B cell (primary cell): ENCODE measurements at regions not wholly inside any gene's neighbourhood (a gene's known extent, or its start where the extent isn't known, plus 50 kb on each side); places are given as distances from the start of the nearest gene placed in this dataset.

Source experiments
- ATAC-seq: fragments of 200-7000 bp; cut with Tn5 transposase; one replicate; pipeline ENCODE4 v1.10.0; 2021; ENCODE audit warnings: low read depth, mild to moderate bottlenecking, moderate number of reproducible peaks, moderate library complexity
- CTCF ChIA-PET: fragments of 350-600 bp; sonication (Branson Sonifier 250); formaldehyde crosslinking; loops from one replicate; lab custom pipeline; 2021; ENCODE audit warnings: antibody characterized with exemption, inconsistent platforms; lab: Charles Lee
- POLR2A ChIA-PET: fragments of 350-600 bp; sonication (Branson Sonifier 250); formaldehyde crosslinking; loops from one replicate; lab custom pipeline; 2021; ENCODE audit warnings: antibody characterized with exemption; lab: Charles Lee
- DNase-seq: peaks from one replicate; pipeline ENCODE4 v3.0.0; 2013
- H2AFZ ChIP-seq: 2 replicates; pipeline ENCODE4 v1.6.1; 2012; ENCODE audit warnings: mild to moderate bottlenecking, low read depth, low read length; ENCODE audit not compliant: insufficient read depth, poor library complexity, severe bottlenecking
- H3K27ac ChIP-seq, 2 donors: 1 replicate in 1 of 2; 2 replicates in 1 of 2; pipeline ENCODE4 v1.5.1; 2012 to 2013; ENCODE audit warnings: low read length in 2 of 2, mild to moderate bottlenecking in 2 of 2, moderate library complexity in 1 of 2
- H3K27me3 ChIP-seq, 4 experiments: fragments of 200-600 bp in 1 of 4; sonication (generic) in 1 of 4; replicated peaks in 1 of 4; 1 replicate in 2 of 4; 2 replicates in 2 of 4; pipeline versions ENCODE4 v1.6.1 to v1.7.0; 2013 to 2016; ENCODE audit warnings: low read length in 3 of 4, mild to moderate bottlenecking in 2 of 4, mixed read lengths in 1 of 4, moderate library complexity in 1 of 4; ENCODE audit not compliant: insufficient read depth in 4 of 4, control insufficient read depth in 3 of 4; ENCODE audit errors: control extremely low read depth in 1 of 4
- H3K36me3 ChIP-seq, 2 experiments: replicated peaks in 1 of 2; 1 replicate in 1 of 2; 2 replicates in 1 of 2; pipeline versions ENCODE4 v1.6.1 to v1.7.1; 2013; ENCODE audit warnings: low read length in 1 of 2; ENCODE audit not compliant: insufficient read depth in 2 of 2, control insufficient read depth in 1 of 2; ENCODE audit errors: control extremely low read depth in 1 of 2, extremely low read depth in 1 of 2
- H3K4me1 ChIP-seq, 2 donors: fragments of 200-600 bp in 1 of 2; sonication (generic) in 1 of 2; 1 replicate in 1 of 2; 2 replicates in 1 of 2; pipeline versions ENCODE4 v1.5.1 to v1.6.1; 2013 to 2017; ENCODE audit warnings: low read length in 2 of 2; ENCODE audit not compliant: control insufficient read depth in 2 of 2, insufficient read depth in 2 of 2
- H3K4me2 ChIP-seq: replicated peaks from 2 replicates; pipeline ENCODE3; 2012; ENCODE audit warnings: mild to moderate bottlenecking, low read depth, low read length; ENCODE audit not compliant: poor library complexity, severe bottlenecking
- H3K4me3 ChIP-seq, 5 experiments: fragments of 200-600 bp in 1 of 5; sonication (generic) in 1 of 5; 1 replicate in 3 of 5; 2 replicates in 2 of 5; pipeline versions ENCODE4 v1.5.1 to v1.7.0; 2011 to 2016; ENCODE audit warnings: low read length in 4 of 5, mild to moderate bottlenecking in 4 of 5, low read depth in 2 of 5, control low read depth in 1 of 5, moderate library complexity in 1 of 5; ENCODE audit not compliant: insufficient read depth in 1 of 5; ENCODE audit errors: control extremely low read depth in 1 of 5, extremely low read depth in 1 of 5
- H3K79me2 ChIP-seq: fragments of 200-600 bp; sonication (generic); one replicate; pipeline ENCODE4 v1.6.0; 2016; ENCODE audit warnings: low read length; ENCODE audit not compliant: control insufficient read depth, insufficient read depth
- H3K9ac ChIP-seq: fragments of 200-600 bp; sonication (generic); 2 replicates; pipeline ENCODE4 v1.6.1; 2017; ENCODE audit warnings: mild to moderate bottlenecking, low read length, moderate library complexity
- H3K9me3 ChIP-seq, 3 donors: one replicate each; pipeline versions ENCODE4 v1.6.1 to v1.7.1; 2013; ENCODE audit warnings: low read length in 2 of 3; ENCODE audit not compliant: control insufficient read depth in 2 of 3, insufficient read depth in 1 of 3; ENCODE audit errors: control extremely low read depth in 1 of 3
- H4K20me1 ChIP-seq: 2 replicates; pipeline ENCODE4 v1.6.0; 2012; ENCODE audit warnings: mild to moderate bottlenecking, low read length; ENCODE audit not compliant: insufficient read depth, control insufficient read depth, poor library complexity, severe bottlenecking
- H3K27ac Mint-ChIP-seq: one replicate; pipeline ENCODE4 v1.8.0; 2021; ENCODE audit warnings: mixed read lengths
- H3K27me3 Mint-ChIP-seq: one replicate; pipeline ENCODE4 v1.8.0; 2021; ENCODE audit warnings: mixed read lengths
- H3K4me1 Mint-ChIP-seq: one replicate; pipeline ENCODE4 v1.8.0; 2021; ENCODE audit warnings: mixed read lengths
- H3K4me3 Mint-ChIP-seq: one replicate; pipeline ENCODE4 v1.8.0; 2021; ENCODE audit warnings: mixed read lengths
- H3K9me3 Mint-ChIP-seq: one replicate; pipeline ENCODE4 v1.8.0; 2022; ENCODE audit warnings: mixed read lengths; ENCODE audit not compliant: insufficient read depth
- CTCF ChIP-seq: fragments of 200-600 bp; IDR thresholded peaks from one replicate; pipeline ENCODE4 v1.8.0; 2022; ENCODE audit warnings: antibody characterized with exemption, mild to moderate bottlenecking
- EZH2 ChIP-seq: IDR thresholded peaks from 2 replicates; pipeline ENCODE4 v1.6.1; 2012; ENCODE audit warnings: borderline replicate concordance, low read depth, mild to moderate bottlenecking, moderate library complexity, low read length; ENCODE audit not compliant: insufficient read depth, poor library complexity, severe bottlenecking
- WGBS: methylation state at CpG from one replicate; pipeline ENCODE4 v1.1.5; 2013; ENCODE audit warnings: missing lambda C conversion rate; ENCODE audit not compliant: insufficient coverage; 5-methylcytosine and 5-hydroxymethylcytosine counted together
- intact Hi-C: fragments of 100-400 bp; cut with micrococcal nuclease; formaldehyde crosslinking; loops from one replicate; pipeline ENCODE4 v1.10.0; 2022

GRCh38 chr5:8383616-8384015, 514.7 kb downstream of the MTRR start:
- Histone ChIP-seq H3K4me3 (no peak overlapping the region), H3K4me1 (no peaks in the 10 kb centered on the region), H3K27ac (no peak overlapping the region), H2AFZ (no peak overlapping the region), H3K27me3 (no peaks in the 10 kb centered on the region), H4K20me1 (no peaks in the 10 kb centered on the region), H3K36me3 (no peaks in the 10 kb centered on the region), H3K79me2 (no peaks in the 10 kb centered on the region), H3K4me2 (no peak overlapping the region), H3K9ac (no peak overlapping the region), H3K9me3 (no peaks in the 10 kb centered on the region)
- H3K9me3 Mint-ChIP-seq: peaks cover 3% of the 10 kb centered on the region
- no peak for ATAC-seq
- intact Hi-C loops: no loop called here
- WGBS: no CpG with 5 or more reads among the region's 1 CpG
- no peak overlapping the region for H3K27ac Mint-ChIP-seq
- DNase-seq: no peak
- ChIA-PET CTCF (no interaction called here), POLR2A (no interaction called here)
- no peak for TF ChIP-seq EZH2
- TF ChIP-seq CTCF: no peak
- no peak overlapping the region for H3K4me3 Mint-ChIP-seq
- no peaks in the 10 kb centered on the region for H3K4me1 Mint-ChIP-seq
- H3K27me3 Mint-ChIP-seq: no peaks in the 10 kb centered on the region

GRCh38 chr5:8386719-8387288, 517.9 kb downstream of the MTRR start:
- no peak for DNase-seq
- Histone ChIP-seq H3K36me3 (no peaks in the 10 kb centered on the region), H3K4me3 (no peak overlapping the region), H3K27ac (no peak overlapping the region), H3K9ac (no peak overlapping the region), H4K20me1 (no peaks in the 10 kb centered on the region), H3K79me2 (no peaks in the 10 kb centered on the region), H3K4me1 (no peaks in the 10 kb centered on the region), H3K27me3 (no peaks in the 10 kb centered on the region), H3K9me3 (no peaks in the 10 kb centered on the region), H3K4me2 (no peak overlapping the region), H2AFZ (no peak overlapping the region)
- intact Hi-C loops: no loop called here
- no peak for TF ChIP-seq CTCF
- H3K27me3 Mint-ChIP-seq: no peaks in the 10 kb centered on the region
- H3K9me3 Mint-ChIP-seq: no peaks in the 10 kb centered on the region
- no peak overlapping the region for H3K4me3 Mint-ChIP-seq
- POLR2A ChIA-PET: no interaction called here
- CTCF ChIA-PET: no interaction called here
- no peaks in the 10 kb centered on the region for H3K4me1 Mint-ChIP-seq
- no peak for ATAC-seq
- H3K27ac Mint-ChIP-seq: no peak overlapping the region
- WGBS: 58% methylated on average over 1 of the region's 2 CpGs
